ENCODE measurements at regions not wholly inside any gene's neighbourhood (a gene's known extent, or its start where the extent isn't known, plus 50 kb on each side); places are given as distances from the start of the nearest gene placed in this dataset.

GRCh38 chr17:79356839-79357447 lies 253.9 kb downstream of the RBFOX3 start:
- peaks cover 91% of the 10 kb centered on the region for H3K27me3 ChIP-seq
- no peak for TF ChIP-seq EP300 (IDR thresholded peaks at IDR 0.05)
- no peaks in the 10 kb centered on the region for H3K4me1 ChIP-seq
- ATAC-seq = no peak
- H3K4me3 ChIP-seq = no peak overlapping the region
- H3K27ac ChIP-seq = no peak overlapping the region
- WGBS, 2 donors (ENCODE audit: low coverage in 1 of 2) = 74 to 76% methylated on average over 3 to 11 of the region's 16 CpGs
- no peaks in the 10 kb centered on the region for H3K36me3 ChIP-seq
- no peaks in the 10 kb centered on the region for H3K9me3 ChIP-seq

DNA sequence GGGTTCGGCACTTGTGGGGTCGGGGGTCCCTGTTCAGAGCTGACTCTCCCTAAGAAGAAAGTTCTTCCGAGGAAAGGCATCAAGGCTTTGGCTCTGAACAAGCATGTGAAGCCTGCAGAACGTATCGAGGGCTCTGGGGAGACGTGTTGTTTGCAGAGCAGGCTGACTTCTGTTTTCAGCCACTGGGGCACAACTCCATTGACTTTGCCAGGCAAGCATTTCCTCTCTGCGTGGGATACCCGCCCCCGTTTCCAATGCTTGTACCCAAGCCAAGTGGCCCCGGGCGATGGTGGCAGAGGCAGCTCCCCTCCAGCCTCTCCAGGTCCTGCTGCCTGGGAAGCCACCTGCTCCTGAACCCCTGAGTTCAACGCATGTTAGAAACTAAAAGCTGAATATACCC lies 255.7 kb downstream of the RBFOX3 start:
- no peaks in the 10 kb centered on the region for H3K36me3 ChIP-seq
- H3K27ac ChIP-seq = no peak overlapping the region
- no peak for TF ChIP-seq CTCF (IDR thresholded peaks at IDR 0.05)
- TF ChIP-seq POLR2A (IDR thresholded peaks at IDR 0.05) = no peak
- TF ChIP-seq POLR2AphosphoS5 (IDR thresholded peaks at IDR 0.05) = no peak
- no peak for TF ChIP-seq EP300 (IDR thresholded peaks at IDR 0.05)
- 51 to 57% methylated on average over 6 to 10 of the region's 12 CpGs for WGBS, 2 donors (ENCODE audit: low coverage in 1 of 2)
- H3K4me3 ChIP-seq = no peak overlapping the region
- ATAC-seq = no peak
- H3K4me1 ChIP-seq = no peaks in the 10 kb centered on the region
- no peaks in the 10 kb centered on the region for H3K9me3 ChIP-seq
- peaks cover 89% of the 10 kb centered on the region for H3K27me3 ChIP-seq

DNA sequence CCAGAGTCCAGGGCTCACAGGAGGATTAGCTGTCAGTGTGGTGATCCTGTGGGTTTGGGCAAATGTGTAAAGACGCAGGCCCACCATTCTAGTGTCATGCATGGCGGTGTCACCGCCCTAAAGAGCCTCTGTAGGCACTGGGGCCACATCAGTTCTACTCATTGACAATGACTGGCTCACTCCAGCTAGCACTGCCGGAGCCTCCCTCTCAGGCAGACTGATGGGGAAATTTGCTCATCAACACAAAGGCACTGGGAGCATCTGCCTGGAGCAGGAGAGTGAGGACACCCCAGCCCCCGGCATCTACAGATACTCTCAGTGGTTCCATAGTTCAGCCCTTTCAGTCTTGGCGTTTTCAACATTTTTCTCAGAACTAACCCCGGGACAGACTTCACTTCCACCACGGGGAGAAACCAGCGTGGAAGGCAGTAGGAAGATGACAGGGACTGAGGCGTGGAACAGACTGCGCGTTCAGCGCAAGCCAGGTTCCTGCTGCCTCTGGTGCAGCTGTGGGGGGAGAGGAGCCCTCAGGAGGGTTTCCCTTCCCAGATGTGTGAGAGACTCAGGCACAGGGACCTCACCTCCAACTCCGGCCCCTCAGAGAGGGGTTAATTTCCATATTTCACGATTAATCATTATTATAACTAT lies 256.6 kb downstream of the RBFOX3 start:
- 71 to 80% methylated on average over 4 to 8 of the region's 15 CpGs for WGBS, 2 donors (ENCODE audit: low coverage in 1 of 2)
- peaks cover 89% of the 10 kb centered on the region for H3K27me3 ChIP-seq

GRCh38 chr17:79353548-79353947 lies 257.3 kb downstream of the RBFOX3 start:
- ATAC-seq = no peak
- TF ChIP-seq POLR2A (IDR thresholded peaks at IDR 0.05) (no peak), CTCF (IDR thresholded peaks at IDR 0.05) (no peak), EP300 (IDR thresholded peaks at IDR 0.05) (no peak), POLR2AphosphoS5 (IDR thresholded peaks at IDR 0.05) (no peak)
- H3K27me3 ChIP-seq = peaks cover 89% of the 10 kb centered on the region
- H3K36me3 ChIP-seq = no peaks in the 10 kb centered on the region
- H3K4me3 ChIP-seq = no peak overlapping the region
- H3K27ac ChIP-seq = no peak overlapping the region
- no peaks in the 10 kb centered on the region for H3K4me1 ChIP-seq
- 73 to 80% methylated on average over 3 to 6 of the region's 14 CpGs for WGBS, 2 donors (ENCODE audit: low coverage in 1 of 2)
- H3K9me3 ChIP-seq = no peaks in the 10 kb centered on the region

More for the DNA sequence above, 256.6 kb downstream of the RBFOX3 start:
- H3K4me3 ChIP-seq = no peak overlapping the region
- H3K27ac ChIP-seq = no peak overlapping the region
- ATAC-seq = no peak
- H3K4me1 ChIP-seq = no peaks in the 10 kb centered on the region
- no peaks in the 10 kb centered on the region for H3K36me3 ChIP-seq
- TF ChIP-seq EP300 (IDR thresholded peaks at IDR 0.05) (no peak), CTCF (IDR thresholded peaks at IDR 0.05) (no peak), POLR2A (IDR thresholded peaks at IDR 0.05) (no peak), POLR2AphosphoS5 (IDR thresholded peaks at IDR 0.05) (no peak)
- H3K9me3 ChIP-seq = no peaks in the 10 kb centered on the region

DNA sequence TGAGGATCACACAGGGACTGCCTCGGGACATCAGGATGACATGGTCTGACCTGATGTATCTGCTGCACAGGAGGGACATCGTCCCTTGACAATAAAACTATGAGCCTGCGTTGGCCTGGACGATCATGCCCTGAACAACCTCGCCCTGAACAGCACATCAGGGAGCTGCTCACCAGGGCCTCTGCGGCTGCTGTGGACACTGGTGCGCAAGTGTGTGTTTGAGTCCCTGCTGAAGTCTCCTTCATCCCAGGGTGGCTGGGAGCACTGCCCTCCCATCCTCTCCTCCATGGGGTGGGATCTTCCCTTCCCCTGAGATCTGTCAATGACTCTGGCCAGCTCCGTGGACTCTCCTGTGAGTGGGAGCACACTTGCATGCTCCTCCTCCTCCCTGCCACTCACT lies 257.8 kb downstream of the RBFOX3 start:
- ATAC-seq = no peak
- Histone ChIP-seq H3K4me3 (no peak overlapping the region), H3K9me3 (no peaks in the 10 kb centered on the region), H3K27me3 (peaks cover 89% of the 10 kb centered on the region), H3K27ac (no peak overlapping the region), H3K4me1 (no peaks in the 10 kb centered on the region), H3K36me3 (no peaks in the 10 kb centered on the region)
- WGBS, 2 donors (ENCODE audit: low coverage in 1 of 2) = 92% methylated on average over 6 of the region's 8 CpGs; no CpG with 5 or more reads in 1 of the 2 donors
- no peak for TF ChIP-seq CTCF (IDR thresholded peaks at IDR 0.05)
- TF ChIP-seq POLR2A (IDR thresholded peaks at IDR 0.05) = no peak
- TF ChIP-seq EP300 (IDR thresholded peaks at IDR 0.05) = no peak
- TF ChIP-seq POLR2AphosphoS5 (IDR thresholded peaks at IDR 0.05) = no peak
